Colonic mucosa (tissue), 4 donors: ENCODE measurements at regions not wholly inside any gene's neighbourhood (a gene's known extent, or its start where the extent isn't known, plus 50 kb on each side); places are given as distances from the start of the nearest gene placed in this dataset.

ENCODE experiments used
- DNase-seq: peaks from one replicate; pipeline ENCODE4 v3.0.0-alpha.2; 2020
- H3K27ac ChIP-seq: fragments of 200-600 bp; one replicate; pipeline ENCODE4 v1.8.0; 2021
- H3K27me3 ChIP-seq: fragments of 200-600 bp; one replicate; pipeline ENCODE4 v1.8.0; 2021
- H3K36me3 ChIP-seq: fragments of 200-600 bp; one replicate; pipeline ENCODE4 v1.8.0; 2021
- H3K4me1 ChIP-seq: fragments of 200-600 bp; one replicate; pipeline ENCODE4 v1.8.0; 2021; ENCODE audit warnings: mild to moderate bottlenecking
- H3K4me3 ChIP-seq: fragments of 200-600 bp; one replicate; pipeline ENCODE4 v1.8.0; 2021
- H3K9ac ChIP-seq, 2 donors: one replicate each; pipeline ENCODE4 v1.7.0; 2013; ENCODE audit warnings: control low read depth in 2 of 2, low read depth in 2 of 2, low read length in 2 of 2
- H3K9me3 ChIP-seq: fragments of 200-600 bp; one replicate; pipeline ENCODE4 v1.8.0; 2021
- intact Hi-C: fragments of 100-400 bp; cut with DNase I; formaldehyde crosslinking; loops from one replicate; pipeline ENCODE4 v1.14.1; 2022
- TF ChIP-seq, protein P1 (sequence below): fragments of 200-600 bp; IDR thresholded peaks from one replicate; pipeline ENCODE4 v1.8.0; 2022; ENCODE audit warnings: antibody characterized with exemption, mild to moderate bottlenecking
- donor health status: healthy.
- donor health status: DM: no; HTN: no; CAD: no.
- donor health status: DM: no; HTN: no; CAD: no.

DNA sequence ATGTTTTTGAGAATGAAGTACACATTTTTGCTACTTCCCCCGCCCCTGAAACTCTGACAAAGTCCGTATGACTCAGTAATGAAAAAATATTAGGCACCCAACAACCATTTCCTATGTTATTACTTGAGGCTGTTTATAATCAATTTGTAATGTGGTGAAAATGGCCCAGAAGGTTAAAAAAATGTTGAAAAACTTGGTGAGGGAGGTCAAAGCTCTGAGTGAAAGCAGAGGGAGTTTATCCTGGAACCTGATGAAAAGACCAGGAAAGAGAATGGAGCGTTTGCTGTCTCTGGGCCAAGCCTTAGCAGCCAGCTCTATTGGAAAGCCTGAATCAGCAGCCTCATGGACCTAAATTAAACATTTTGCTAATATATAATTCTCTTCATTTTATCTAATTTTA is 367.7 kb upstream of the NEGR1 start:
- Histone ChIP-seq H3K9me3 (no peaks in the 10 kb centered on the region), H3K9ac (no peak overlapping the region), H3K27me3 (no peaks in the 10 kb centered on the region), H3K4me3 (no peak overlapping the region), H3K4me1 (no peaks in the 10 kb centered on the region), H3K36me3 (no peaks in the 10 kb centered on the region), H3K27ac (no peak overlapping the region)
- TF ChIP-seq, protein P1, sequence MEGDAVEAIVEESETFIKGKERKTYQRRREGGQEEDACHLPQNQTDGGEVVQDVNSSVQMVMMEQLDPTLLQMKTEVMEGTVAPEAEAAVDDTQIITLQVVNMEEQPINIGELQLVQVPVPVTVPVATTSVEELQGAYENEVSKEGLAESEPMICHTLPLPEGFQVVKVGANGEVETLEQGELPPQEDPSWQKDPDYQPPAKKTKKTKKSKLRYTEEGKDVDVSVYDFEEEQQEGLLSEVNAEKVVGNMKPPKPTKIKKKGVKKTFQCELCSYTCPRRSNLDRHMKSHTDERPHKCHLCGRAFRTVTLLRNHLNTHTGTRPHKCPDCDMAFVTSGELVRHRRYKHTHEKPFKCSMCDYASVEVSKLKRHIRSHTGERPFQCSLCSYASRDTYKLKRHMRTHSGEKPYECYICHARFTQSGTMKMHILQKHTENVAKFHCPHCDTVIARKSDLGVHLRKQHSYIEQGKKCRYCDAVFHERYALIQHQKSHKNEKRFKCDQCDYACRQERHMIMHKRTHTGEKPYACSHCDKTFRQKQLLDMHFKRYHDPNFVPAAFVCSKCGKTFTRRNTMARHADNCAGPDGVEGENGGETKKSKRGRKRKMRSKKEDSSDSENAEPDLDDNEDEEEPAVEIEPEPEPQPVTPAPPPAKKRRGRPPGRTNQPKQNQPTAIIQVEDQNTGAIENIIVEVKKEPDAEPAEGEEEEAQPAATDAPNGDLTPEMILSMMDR, result no peak
- no peak for DNase-seq
- intact Hi-C loops, result no loop called here

DNA sequence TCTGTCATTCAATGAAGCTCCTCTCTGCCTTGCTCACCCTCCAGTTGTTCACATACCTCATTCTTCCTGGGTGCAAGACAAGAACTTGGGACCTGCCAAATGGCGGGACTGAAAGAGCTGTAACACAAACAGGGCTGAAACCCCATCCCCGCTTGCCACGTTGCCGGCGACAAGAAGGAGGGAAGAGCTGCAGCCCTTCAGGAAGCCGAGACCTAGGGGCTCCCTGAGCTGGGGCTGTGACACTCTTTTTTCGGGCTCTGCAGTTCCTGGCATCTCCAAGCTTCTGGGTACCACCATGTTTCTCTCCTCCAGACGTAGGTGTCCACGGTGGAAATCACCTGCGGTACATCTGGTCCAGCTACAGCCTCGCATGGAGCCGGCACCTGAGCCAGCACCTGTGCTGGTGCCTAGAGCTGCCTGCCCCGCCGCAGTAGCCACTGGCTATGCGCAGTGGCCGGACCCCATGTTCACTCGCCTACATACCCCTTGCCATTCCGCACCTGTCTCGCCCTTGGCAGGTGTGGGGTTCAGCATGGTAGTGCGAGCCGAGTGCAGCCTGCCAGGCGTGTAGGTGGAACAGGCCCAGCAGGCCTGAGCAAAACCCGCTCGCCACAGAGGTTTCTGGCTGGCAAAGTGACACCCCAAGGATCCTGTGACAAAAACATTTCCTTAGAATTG is 367.0 kb upstream of the NEGR1 start:
- Histone ChIP-seq H3K9ac (no peak overlapping the region), H3K36me3 (no peaks in the 10 kb centered on the region), H3K4me3 (no peak overlapping the region), H3K27me3 (no peaks in the 10 kb centered on the region), H3K9me3 (no peaks in the 10 kb centered on the region), H3K4me1 (no peaks in the 10 kb centered on the region), H3K27ac (no peak overlapping the region)
- TF ChIP-seq, protein P1, result no peak
- no peak for DNase-seq
- intact Hi-C loops, result no loop called here

DNA sequence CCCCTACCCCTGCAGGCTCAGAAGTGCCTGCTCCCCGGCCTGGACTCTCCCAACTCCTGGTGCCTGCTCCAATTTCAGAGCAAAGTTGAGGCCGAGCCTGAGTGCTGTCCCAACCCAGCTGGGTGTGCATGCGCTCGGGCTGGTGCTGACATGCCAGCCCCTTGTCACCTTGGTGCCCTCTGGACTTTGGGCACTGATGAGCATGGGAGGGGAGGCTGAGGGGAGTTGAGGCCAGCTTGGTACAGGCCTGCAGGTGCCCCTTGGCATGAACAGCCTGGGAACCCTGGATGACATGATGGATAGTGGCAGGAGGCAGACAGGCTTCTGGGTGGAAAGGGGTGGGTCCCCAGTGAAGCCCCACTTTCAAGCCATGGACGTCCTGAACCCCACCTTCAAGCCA is 366.1 kb upstream of the NEGR1 start:
- Histone ChIP-seq H3K4me3 (no peak overlapping the region), H3K27me3 (no peaks in the 10 kb centered on the region), H3K36me3 (no peaks in the 10 kb centered on the region), H3K9me3 (no peaks in the 10 kb centered on the region), H3K4me1 (no peaks in the 10 kb centered on the region), H3K27ac (no peak overlapping the region), H3K9ac (no peak overlapping the region)
- TF ChIP-seq, protein P1, result no peak
- no peak for DNase-seq
- intact Hi-C loops, result no loop called here

DNA sequence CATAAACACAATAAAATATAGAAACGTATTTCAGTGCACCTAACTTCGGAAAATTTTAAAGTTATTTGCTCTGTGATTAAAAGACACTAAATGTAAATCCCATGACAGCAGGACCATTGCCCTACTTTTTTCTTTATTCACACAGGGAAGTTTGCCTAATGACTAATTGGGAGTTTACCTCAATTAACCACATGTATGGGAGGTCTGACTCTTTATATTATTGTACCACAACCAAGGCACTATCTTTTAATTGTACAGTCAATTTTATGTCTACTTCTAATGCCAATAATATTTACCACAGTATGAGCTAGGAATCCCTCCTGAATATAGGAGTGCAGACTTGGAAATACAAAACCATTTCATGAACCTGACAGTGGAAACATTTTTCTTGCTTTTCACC is 360.8 kb upstream of the NEGR1 start:
- no peaks in the 10 kb centered on the region for H3K4me1 ChIP-seq
- no peak overlapping the region for H3K4me3 ChIP-seq
- no peaks in the 10 kb centered on the region for H3K36me3 ChIP-seq
- no peaks in the 10 kb centered on the region for H3K9me3 ChIP-seq
- no peak overlapping the region for H3K9ac ChIP-seq
- H3K27me3 ChIP-seq, result no peaks in the 10 kb centered on the region
- intact Hi-C loops, result no loop called here
- DNase-seq, result no peak
- TF ChIP-seq, protein P1, result no peak
- no peak overlapping the region for H3K27ac ChIP-seq

DNA sequence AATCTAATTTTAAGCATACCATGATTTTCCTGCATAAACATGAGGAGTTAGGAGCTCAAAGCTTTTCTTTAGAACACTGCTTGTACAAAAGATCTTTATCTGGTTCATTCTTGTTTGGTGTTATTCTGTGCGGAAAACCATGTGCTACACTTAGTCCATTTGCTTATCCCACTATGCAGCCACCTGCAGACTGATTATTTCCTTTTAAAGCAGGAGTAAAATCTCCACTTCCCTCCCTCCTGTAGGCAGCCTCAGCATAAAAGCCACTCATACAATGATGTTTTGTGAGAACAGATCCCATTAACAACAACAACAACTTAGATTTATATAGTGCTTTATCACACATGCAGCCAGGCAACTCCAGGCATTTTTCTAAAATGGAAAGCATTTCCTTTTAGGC is 355.3 kb upstream of the NEGR1 start:
- Histone ChIP-seq H3K9me3 (no peaks in the 10 kb centered on the region), H3K27me3 (no peaks in the 10 kb centered on the region), H3K27ac (no peak overlapping the region), H3K36me3 (no peaks in the 10 kb centered on the region), H3K4me1 (no peaks in the 10 kb centered on the region), H3K9ac (no peak overlapping the region), H3K4me3 (no peak overlapping the region)
- no peak for DNase-seq
- intact Hi-C loops, result no loop called here
- TF ChIP-seq, protein P1, result no peak
